Endodermal cell (in vitro differentiated cells): ENCODE measurements at regions not wholly inside any gene's neighbourhood (a gene's known extent, or its start where the extent isn't known, plus 50 kb on each side); places are given as distances from the start of the nearest gene placed in this dataset.

Experiments
- DNase-seq: peaks from one replicate; pipeline ENCODE4 v3.0.0-alpha.2; 2017
- H3K27ac ChIP-seq: 2 replicates; pipeline ENCODE4 v1.5.1; 2013; ENCODE audit warnings: mild to moderate bottlenecking, low read depth, low read length, moderate library complexity
- H3K27me3 ChIP-seq: 2 replicates; pipeline ENCODE4 v1.6.1; 2013; ENCODE audit warnings: mild to moderate bottlenecking, low read length, moderate library complexity; ENCODE audit not compliant: insufficient read depth, control insufficient read depth, poor library complexity, severe bottlenecking
- H3K36me3 ChIP-seq: 2 replicates; pipeline ENCODE4 v1.7.0; 2013; ENCODE audit warnings: mild to moderate bottlenecking, low read length, moderate library complexity; ENCODE audit not compliant: control insufficient read depth, insufficient read depth
- H3K4me1 ChIP-seq: one replicate; pipeline ENCODE4 v1.7.0; 2013; ENCODE audit warnings: low read length; ENCODE audit not compliant: control insufficient read depth, insufficient read depth
- H3K4me3 ChIP-seq: 2 replicates; pipeline ENCODE4 v1.5.1; 2013; ENCODE audit warnings: mild to moderate bottlenecking, low read length, moderate library complexity
- H3K9ac ChIP-seq: 2 replicates; pipeline ENCODE4 v1.6.1; 2013; ENCODE audit warnings: mild to moderate bottlenecking, low read length, moderate library complexity; ENCODE audit not compliant: poor library complexity, severe bottlenecking; ENCODE audit errors: extremely low read depth
- H3K9me3 ChIP-seq: 2 replicates; pipeline ENCODE4 v1.6.1; 2013; ENCODE audit warnings: mild to moderate bottlenecking, low read length, moderate library complexity; ENCODE audit not compliant: control insufficient read depth
- H3K27ac Mint-ChIP-seq: 2 replicates; pipeline ENCODE4 v1.8.0; 2020; ENCODE audit warnings: mixed read lengths
- H3K27me3 Mint-ChIP-seq: 2 replicates; pipeline ENCODE4 v1.8.0; 2021; ENCODE audit warnings: mild to moderate bottlenecking, mixed read lengths; ENCODE audit not compliant: insufficient read depth
- H3K36me3 Mint-ChIP-seq: 2 replicates; pipeline ENCODE4 v1.8.0; 2020; ENCODE audit warnings: low read depth, mixed read lengths
- H3K4me1 Mint-ChIP-seq: 2 replicates; pipeline ENCODE4 v1.8.0; 2020; ENCODE audit warnings: mixed read lengths
- H3K4me3 Mint-ChIP-seq: 2 replicates; pipeline ENCODE4 v1.8.0; 2020; ENCODE audit warnings: mild to moderate bottlenecking, moderate library complexity, mixed read lengths
- H3K9me3 Mint-ChIP-seq: 2 replicates; pipeline ENCODE4 v1.8.0; 2020; ENCODE audit warnings: mild to moderate bottlenecking, mixed read lengths
- CTCF ChIP-seq: fragments of 200-600 bp; sonication (generic); conservative IDR thresholded peaks from 2 replicates; pipeline ENCODE4 v1.5.0; 2021; ENCODE audit warnings: antibody characterized with exemption, mild to moderate bottlenecking
- WGBS, 2 experiments: methylation state at CpG; one replicate each; pipeline versions ENCODE4 v1.1.5 to v1.1.7; 2013; ENCODE audit warnings: missing lambda C conversion rate in 2 of 2, mixed read lengths in 1 of 2; ENCODE audit not compliant: insufficient coverage in 1 of 2, insufficient read length in 1 of 2; 5-methylcytosine and 5-hydroxymethylcytosine counted together

GRCh38 chr20:59392736-59393135, 92.3 kb downstream of the EDN3 start:
- Mint-ChIP-seq H3K27ac (no peak overlapping the region), H3K4me3 (no peak overlapping the region), H3K36me3 (no peaks in the 10 kb centered on the region), H3K27me3 (peaks cover 19% of the 10 kb centered on the region), H3K4me1 (no peaks in the 10 kb centered on the region), H3K9me3 (peaks cover 2% of the 10 kb centered on the region)
- DNase-seq: no peak
- Histone ChIP-seq H3K9ac (no peak overlapping the region), H3K9me3 (no peaks in the 10 kb centered on the region), H3K4me1 (no peaks in the 10 kb centered on the region), H3K27ac (no peak overlapping the region), H3K27me3 (peaks cover 6% of the 10 kb centered on the region), H3K4me3 (no peak overlapping the region), H3K36me3 (no peaks in the 10 kb centered on the region)
- no peak for TF ChIP-seq CTCF
- 87 to 93% methylated on average over 4 of the region's 4 CpGs for whole genome bisulfite sequencing, 2 experiments

GRCh38 chr20:59393142-59393541, 92.7 kb downstream of the EDN3 start:
- no peak overlapping the region for H3K27ac Mint-ChIP-seq
- TF ChIP-seq CTCF: no peak
- H3K4me3 Mint-ChIP-seq: no peak overlapping the region
- H3K27me3 ChIP-seq: peaks cover 6% of the 10 kb centered on the region
- no peak overlapping the region for H3K27ac ChIP-seq
- DNase-seq: no peak
- no peaks in the 10 kb centered on the region for H3K9me3 ChIP-seq
- H3K9me3 Mint-ChIP-seq: peaks cover 2% of the 10 kb centered on the region
- H3K36me3 ChIP-seq: no peaks in the 10 kb centered on the region
- no peaks in the 10 kb centered on the region for H3K4me1 ChIP-seq
- H3K9ac ChIP-seq: no peak overlapping the region
- 88 to 91% methylated on average over 3 of the region's 3 CpGs for WGBS, 2 experiments
- no peaks in the 10 kb centered on the region for H3K4me1 Mint-ChIP-seq
- H3K4me3 ChIP-seq: no peak overlapping the region
- peaks cover 17% of the 10 kb centered on the region for H3K27me3 Mint-ChIP-seq
- H3K36me3 Mint-ChIP-seq: no peaks in the 10 kb centered on the region

- no peaks in the 10 kb centered on the region for H3K9me3 ChIP-seq
- peaks cover 9% of the 10 kb centered on the region for H3K27me3 Mint-ChIP-seq
- no peaks in the 10 kb centered on the region for H3K4me1 ChIP-seq
- H3K36me3 ChIP-seq: no peaks in the 10 kb centered on the region
- H3K4me1 Mint-ChIP-seq: no peaks in the 10 kb centered on the region
- whole genome bisulfite sequencing, 2 experiments: 83 to 85% methylated on average over 5 to 6 of the region's 6 CpGs
- H3K27ac ChIP-seq: no peak overlapping the region
- no peak overlapping the region for H3K27ac Mint-ChIP-seq
- H3K27me3 ChIP-seq: peaks cover 22% of the 10 kb centered on the region
- DNase-seq: no peak
- no peaks in the 10 kb centered on the region for H3K9me3 Mint-ChIP-seq
- H3K4me3 ChIP-seq: no peak overlapping the region
- no peaks in the 10 kb centered on the region for H3K36me3 Mint-ChIP-seq
- H3K9ac ChIP-seq: no peak overlapping the region
- TF ChIP-seq CTCF: no peak
- no peak overlapping the region for H3K4me3 Mint-ChIP-seq
Observed at GRCh38 chr20:59395729-59396128, 95.3 kb downstream of the EDN3 start.
